HG03175 (cell line): ENCODE measurements at regions not wholly inside any gene's neighbourhood (a gene's known extent, or its start where the extent isn't known, plus 50 kb on each side); places are given as distances from the start of the nearest gene placed in this dataset.
"Not testable (repeated sequence)": the region's sequence is repeated elsewhere in the genome, so short reads cannot be mapped to it uniquely, and the experiment has no call there.

ENCODE experiments used
- ATAC-seq: cut with Tn5 transposase; IDR thresholded peaks from one replicate; pipeline ENCODE4 v1.9.1; 2021; ENCODE audit warnings: mild to moderate bottlenecking, moderate library complexity; ENCODE audit not compliant: unreplicated experiment

DNA sequence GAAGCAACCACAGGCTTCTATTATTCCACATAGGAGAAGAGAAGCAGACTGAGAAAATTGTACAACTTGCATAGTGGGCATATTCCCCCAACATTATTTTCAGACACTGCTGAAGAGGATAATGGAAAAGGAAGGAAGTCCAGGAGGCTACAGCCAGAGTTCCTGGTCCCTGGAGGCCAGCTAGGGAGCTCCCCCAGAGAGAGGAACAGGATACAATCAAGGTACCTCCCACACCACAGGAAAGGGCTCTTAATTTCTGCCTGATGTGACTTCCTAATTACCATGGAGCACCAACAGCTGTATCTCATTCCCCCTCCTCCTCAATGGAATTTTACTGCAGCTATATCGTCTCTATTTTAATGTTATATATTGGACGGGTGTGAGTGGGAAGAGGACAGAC, 594.3 kb upstream of the NRSN1 start:
- no peak for ATAC-seq

DNA sequence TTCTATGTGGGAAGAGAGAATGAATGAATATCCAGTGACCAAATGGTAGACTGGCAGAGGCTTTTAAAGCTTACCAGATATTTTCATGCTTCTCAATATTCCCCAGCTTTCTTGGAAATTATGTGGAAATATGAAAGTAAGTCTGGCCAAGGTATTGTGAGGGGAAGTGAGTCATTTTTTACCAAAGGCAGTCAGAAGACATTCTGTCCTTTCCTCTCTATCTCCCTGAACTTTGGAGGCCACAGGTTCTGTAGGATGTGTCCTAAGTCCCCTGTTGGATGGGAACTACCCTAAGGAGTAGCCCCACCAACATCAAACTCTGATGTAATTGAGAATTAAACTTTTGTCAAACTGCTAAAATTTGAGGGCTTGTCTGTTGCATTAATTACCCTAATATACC, 593.8 kb upstream of the NRSN1 start:
- ATAC-seq = no peak

DNA sequence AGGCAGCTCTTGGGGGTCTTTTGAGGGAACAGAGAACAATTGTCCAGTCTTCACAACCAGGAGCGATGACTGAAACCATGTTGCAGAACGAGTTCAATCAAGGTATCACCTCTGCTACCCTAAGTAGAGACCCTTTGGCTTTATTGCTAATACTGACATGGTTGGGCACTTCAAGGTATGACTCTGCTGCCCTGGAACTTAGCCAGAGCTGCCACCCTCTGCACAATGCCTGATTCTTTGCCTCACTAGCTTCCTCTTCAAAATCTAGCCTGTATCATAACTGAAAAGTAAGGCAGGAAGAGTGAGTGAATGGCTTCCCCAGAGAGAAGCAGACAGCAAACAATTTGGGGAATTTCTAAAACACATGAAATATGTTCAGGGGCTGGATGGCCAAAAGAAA, 592.7 kb upstream of the NRSN1 start:
- no peak for ATAC-seq

DNA sequence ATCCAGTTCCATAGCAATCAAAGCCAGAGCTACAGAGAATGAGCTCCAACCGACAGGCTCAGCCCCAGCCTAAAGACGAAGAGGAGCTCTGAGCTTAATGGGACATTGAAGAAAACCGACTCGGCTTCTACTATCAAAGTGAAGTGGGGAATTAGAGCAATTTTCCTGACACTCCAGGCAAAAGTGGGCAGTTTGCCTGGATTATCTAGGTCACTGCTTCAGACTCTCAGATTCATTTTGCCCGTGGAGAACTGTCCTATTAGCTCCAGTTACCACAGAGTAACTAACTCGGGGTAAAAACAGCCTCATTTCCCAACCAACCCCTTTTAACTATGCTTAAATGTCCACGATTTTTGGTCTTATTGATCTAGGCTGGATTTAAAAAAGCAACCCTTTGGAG, 592.1 kb upstream of the NRSN1 start:
- no peak for ATAC-seq

DNA sequence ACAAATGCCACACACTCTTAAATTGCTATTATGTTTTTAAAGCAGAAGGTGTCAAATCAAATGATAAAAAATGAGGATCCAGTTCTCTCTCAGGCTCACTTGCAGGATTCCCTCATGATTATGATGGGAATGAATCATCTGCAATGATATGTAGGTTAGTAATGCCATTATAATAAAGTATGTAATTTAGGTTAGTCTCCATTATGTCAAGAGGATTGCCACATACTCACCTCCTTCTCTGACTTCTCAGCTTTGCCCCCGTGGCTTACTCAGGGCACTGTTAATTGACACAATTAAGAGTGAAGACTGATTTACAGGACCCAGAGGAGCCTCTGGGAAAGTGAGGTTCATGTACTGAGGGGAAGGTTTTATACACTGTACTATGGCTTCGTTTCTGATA, 591.7 kb upstream of the NRSN1 start:
- ATAC-seq = no peak

DNA sequence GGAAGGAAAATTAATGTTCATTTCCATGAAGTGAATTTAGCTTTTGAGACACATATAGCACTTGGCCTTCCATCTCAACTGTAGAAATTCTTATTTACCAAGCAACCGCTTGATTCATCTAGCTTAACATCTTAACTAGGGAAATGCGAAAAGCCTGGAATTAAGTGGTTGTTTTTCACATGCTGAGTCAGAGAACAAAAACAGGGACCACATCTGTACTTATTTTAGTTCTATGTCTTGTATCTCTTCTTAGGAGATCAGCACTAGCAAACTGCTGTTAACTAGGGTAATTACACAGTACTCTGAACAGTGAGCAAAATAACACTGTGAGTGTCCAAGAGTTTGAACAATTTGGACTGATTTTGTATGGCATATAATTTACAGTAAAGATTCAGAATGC, 590.9 kb upstream of the NRSN1 start:
- no peak for ATAC-seq

DNA sequence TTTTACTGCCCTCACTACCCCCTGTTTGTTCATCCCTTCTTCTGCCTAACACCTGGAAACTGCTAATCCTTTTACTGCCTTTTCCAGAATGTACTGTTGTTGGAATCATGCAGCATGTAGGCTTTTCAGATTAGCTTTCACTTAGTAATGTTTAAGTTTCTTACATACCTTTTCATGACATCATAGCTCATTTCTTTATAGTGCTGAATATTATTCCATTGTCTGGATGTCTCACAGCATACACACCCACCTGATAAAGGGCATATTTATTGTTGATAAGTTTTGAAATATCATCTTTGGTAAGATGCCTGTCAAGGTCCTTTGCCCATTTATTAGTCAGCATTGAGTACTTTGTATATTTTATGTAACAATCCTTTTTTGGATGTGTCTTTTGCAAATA, 588.2 kb upstream of the NRSN1 start:
- no peak for ATAC-seq

DNA sequence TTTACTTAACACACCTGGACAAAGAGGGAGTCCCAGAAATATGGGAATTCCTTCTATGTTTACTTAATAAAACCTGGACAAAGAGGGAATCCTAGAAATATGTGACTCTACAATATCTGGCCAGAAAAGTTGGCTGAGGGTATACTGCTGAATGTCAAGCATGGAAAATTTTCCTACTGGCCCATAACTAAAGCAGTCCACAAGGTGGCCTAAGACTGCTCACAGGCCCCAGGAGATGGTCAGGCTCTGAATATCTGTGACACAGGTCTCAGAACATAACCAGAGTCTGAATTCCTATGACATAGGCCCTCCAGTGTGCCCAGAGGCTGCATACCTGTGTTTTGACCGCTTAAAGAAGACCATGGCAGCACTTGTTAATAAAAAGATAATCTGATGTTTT, 578.2 kb upstream of the NRSN1 start:
- ATAC-seq = no peak

DNA sequence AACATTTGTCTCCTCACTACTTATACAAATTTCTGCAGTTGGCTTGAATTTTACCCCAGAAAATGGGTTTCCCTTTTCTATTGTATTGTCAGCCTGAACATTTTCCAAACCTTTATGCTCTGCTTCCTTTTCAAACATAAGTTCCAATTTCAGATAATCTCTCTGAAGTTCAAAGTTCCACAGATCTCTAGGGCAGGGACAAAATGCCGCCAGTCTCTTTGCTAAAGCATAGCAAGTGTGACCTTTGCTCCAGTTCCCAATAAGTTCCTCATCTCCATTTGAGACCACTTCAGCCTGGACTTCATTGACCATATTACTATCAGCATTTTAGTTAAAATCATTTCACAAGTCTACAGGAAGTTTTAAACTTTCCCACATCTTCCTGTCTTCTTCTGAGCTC, 571.1 kb upstream of the NRSN1 start:
- not testable (repeated sequence) for ATAC-seq

DNA sequence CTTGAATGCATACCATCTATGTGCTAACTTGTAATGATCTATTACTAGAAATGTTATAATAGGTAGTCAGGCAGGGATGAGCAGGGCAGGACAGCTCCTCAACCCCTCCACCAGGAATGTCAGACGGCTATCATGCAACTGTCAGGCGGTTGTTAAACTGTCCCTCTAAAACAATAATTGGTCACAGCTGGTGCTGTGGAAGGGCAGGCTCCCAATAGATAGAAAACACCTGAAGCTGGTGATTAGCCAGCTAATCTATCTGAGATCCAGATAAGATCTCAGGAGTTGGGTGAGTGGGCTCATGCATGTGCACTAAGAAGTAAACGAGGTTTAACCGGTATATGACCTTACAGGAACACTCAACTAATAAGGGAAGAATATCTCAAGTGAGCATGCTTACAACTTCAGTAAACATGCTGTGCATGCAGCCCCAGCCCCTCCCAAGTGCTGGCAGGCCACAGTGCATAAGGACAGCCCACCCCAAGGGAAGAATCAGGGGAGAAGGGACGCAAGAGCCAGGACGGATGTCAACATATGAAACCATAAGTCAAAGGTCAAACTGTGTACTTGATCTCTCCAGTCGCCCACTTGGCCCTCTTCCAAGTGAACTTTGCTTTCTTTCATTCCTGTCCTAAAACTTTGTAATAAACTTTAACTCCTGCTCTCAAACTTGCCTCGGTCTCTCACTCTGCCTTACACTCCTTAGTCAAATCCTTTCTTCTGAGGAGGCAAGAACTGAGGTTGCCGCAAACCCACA, 566.2 kb upstream of the NRSN1 start:
- no peak for ATAC-seq

DNA sequence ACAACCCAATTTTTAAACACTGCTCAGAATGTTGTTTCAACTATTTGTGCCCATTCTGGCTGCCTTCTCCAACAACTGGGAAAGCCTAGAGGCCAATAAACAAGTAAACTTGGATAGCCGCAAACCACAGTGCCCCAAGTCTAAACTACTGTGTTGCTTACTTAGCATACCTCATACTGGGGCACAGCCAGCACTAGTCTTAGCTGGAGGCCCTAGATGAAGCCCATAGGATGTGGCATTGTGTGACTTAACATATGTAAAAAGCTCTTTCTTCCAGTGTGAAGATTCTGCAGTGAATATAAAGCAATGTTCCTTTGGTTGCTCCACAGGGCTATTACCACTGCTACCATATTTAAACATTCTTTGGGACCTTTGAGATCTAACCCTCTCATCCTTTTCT, 564.3 kb upstream of the NRSN1 start:
- ATAC-seq = no peak

DNA sequence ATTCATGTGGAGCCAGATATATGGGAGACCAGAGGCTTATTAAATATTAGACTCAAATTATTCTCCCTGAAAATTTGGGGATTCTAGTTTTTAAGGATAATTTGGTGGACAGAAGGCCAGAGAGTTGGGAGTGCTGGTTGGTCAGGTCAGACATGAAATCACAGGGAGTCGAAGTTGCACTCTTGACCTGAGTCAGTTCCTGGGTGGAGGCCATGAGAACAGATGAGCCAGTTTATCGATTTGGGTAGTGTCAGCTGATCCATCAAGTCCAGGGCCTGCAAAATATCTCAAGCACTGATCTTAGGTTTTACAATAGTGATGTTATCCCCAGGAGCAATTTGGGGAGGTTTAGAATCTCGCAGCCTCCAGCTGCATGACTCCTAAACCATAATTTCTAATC, 563.5 kb upstream of the NRSN1 start:
- no peak for ATAC-seq

DNA sequence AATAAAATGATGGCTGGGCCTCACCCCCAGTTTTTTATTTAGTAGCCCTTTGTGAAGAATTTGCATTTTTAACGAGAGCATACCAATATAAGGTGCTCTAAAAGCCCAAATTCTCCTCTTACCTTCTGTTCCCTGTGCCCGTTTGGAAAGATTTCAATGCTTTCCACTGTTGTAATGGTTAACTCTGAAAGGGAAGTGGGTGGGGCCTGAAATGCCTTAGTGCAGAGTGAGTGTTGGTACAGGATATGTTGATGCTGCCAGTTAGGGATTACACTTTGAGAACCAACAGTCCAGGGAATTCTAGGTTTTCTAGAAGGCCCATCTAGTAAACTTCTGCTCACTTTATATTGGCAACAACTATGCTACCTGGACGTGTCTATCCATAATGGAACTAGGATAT, 562.7 kb upstream of the NRSN1 start:
- no peak for ATAC-seq

DNA sequence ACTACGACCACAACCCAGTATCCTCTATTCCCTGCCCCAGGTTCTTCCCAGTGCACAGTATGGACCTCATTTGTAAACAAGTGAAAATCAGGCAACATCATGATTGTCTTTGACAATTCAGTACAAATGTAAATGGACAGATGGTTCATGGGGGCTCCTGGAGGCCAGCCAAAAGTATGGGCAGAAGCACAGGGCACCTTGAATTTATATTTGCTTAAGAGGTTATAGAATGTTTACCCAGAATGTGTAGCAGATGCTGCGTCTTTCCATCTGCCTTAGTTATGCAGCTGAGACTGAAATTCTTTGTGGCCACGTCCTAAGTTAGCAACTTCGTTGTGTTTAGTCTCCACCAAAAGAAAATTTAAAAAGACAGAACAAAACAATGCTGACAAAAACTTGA, 559.6 kb upstream of the NRSN1 start:
- no peak for ATAC-seq

DNA sequence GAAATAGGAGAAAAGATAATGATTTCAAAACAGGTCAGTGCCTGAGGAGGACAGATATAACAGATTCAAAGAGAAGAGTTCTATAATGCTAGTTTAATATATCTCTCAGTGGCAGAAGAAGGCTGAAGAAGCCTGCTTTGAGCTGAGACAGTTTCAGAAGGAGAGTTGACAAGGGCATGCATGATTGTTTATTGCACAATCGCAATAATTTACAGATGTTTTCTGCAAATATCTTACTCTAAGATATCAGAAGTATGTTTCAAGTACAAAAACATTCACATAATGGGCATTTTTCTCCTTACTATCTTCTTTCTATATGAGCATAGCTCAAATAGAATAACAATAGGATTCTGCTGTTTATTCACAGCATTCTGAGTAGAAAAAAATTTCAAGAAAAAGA, 557.7 kb upstream of the NRSN1 start:
- no peak for ATAC-seq

DNA sequence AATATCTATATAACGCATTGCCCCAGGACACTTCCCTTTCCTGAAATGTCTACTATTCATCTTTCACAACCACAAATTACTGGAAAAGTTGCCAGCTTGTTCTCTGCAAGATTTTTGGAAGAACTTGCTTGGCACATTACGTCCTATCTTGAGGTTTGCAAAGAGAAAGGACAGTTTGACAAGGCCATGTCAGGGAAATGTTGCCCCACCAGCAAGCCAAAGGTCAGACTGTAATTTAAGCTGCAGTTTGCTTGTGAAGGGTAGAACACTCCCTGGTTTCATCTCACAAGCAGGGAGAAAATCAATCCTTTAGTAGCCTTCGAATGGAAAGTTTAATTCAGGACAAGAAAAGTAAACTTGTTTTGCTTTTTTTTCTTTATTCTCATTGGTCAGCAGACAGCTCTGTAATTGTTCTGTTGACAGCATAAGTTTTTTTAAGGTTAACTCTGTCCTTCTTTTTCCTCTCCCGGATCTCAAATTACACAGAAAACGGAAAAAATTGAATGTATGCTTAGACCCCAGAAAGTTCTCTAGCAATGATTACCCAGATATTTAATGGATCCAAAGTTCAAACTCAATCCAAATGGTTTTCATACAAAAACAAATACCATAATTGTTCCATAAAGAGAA, 541.8 kb upstream of the NRSN1 start:
- ATAC-seq = no peak

DNA sequence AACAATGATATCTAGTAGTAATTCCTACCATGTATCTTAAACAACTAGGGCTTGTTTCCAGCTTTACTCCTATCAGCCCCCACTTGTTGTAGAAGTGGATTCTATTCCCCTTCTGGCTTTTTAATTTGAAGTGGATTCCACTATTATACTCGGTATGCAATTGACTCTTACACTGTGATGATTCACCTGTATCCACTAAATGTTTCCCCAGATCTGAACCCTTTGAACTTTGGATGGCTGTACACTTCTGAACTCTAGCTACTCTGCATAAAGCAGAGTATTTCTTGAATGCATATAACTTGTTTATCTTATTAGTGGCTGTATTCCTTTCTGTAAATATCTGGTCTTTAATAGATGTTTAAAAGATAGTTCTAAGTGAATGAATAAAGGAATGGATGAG, 538.4 kb upstream of the NRSN1 start:
- no peak for ATAC-seq

DNA sequence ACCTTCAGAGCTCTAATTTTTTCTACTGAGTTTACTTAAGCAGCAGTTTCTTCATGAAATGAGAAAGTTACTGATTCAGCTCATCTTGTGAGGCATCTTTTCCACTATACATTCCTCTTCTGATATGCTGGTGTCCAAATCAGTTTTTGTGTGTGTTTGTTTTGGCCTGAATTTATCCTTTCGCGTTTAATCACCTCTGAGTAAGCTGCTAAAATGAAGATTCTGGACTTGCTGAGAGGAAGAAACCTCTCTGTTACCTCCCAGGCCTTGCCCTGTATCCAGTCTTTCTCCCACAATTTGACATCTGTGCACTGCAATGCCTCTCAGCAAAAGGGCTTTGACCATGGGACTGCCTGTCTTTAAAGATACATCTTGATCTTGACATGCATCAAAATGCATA, 536.2 kb upstream of the NRSN1 start:
- no peak for ATAC-seq

DNA sequence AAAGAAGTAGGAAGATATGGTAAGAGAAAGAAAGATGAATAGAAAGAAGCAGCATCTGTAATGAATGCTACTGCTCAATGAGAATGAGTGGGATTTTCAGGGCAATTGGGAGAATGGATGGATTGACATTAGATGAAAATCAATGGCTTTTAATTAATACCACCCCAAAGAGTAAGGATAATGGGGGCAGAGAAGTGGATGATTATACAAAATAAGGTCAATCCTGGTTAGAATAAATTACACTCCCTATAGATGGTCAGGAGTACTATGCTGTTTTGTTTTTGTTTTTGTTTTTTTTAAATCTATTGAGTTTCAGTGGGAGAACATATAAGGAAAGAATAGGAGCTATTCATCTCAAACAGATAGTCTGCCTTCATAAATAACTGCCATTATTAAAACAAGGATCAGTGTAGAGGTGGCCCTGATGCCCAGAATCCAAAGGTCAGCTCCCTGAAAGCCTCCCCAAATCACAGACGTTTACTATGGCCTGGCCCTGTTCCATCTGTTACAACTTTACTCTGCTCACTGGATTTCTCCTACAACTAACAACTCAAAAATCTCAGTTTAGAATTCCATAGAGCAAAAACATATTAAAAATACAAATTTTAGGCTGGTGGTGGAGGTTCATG, 535.4 kb upstream of the NRSN1 start:
- no peak for ATAC-seq

DNA sequence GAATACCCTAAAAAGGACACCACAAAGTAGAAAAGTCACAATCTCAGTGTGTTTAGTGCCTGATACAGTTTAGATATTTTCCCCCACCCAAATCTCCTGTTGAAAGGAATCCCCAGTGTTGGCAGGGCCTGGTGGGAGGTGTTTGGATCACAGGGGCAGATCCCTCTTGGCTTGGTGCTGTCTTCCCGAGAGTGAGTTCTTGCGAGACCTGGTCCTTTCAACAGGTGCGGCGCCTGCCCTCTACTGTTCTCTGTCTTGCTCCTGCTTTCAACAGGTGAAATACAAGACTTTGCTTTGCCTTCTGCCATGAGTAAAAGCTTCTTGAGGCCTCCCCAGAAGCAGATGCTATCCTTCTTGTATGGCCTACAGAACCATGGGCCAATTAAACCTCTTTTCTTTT, 534.3 kb upstream of the NRSN1 start:
- no peak for ATAC-seq

DNA sequence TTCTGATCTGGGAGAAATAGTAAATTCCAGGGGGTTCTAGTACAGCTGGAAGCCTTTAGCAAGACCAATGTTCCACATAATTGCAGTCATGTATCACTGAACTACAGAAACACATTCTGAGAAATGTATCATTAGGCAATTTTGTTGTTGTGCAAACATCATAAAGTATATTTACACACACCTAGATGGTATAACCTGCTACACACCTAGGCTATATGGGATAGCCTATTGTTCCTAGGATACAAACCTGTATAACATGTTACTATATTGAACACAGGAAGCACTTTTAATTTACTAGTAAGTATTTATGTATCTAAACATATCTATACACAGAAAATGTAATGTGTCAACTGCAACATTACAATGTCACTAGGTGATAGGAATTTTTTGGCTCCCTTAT, 525.9 kb upstream of the NRSN1 start:
- ATAC-seq = no peak

DNA sequence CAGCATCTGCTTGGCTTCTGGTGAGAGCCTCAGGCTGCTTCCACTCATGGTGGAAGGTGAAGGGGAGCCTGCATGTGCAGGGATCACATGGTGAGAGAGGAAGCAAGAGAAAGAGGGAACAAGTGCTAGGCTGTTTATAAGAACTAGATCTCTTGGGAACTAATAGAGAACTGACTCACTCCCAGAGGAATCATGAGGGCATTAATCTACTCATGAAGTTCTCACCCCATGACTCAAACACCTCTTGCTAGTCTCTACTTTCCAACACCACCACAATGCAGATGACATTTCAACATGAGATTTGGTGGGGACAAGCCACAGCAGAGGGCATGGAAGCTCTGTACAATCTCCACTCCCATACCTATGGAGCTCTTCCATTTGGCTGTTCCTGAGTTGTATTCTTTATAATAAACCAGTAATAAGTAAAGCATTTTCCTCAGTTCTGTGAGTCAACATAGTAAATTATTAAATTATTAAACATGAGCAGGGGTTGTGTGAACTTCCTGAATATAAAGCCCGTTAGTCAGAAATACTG, 524.1 kb upstream of the NRSN1 start:
- no peak for ATAC-seq
